HepG2 (cell line): ENCODE measurements at regions not wholly inside any gene's neighbourhood (a gene's known extent, or its start where the extent isn't known, plus 50 kb on each side); places are given as distances from the start of the nearest gene placed in this dataset.

ENCODE experiments used
- AFF4 ChIP-seq: sonication (generic); formaldehyde crosslinking; IDR thresholded peaks from 2 replicates; pipeline ENCODE4 v1.4.0; 2020; ENCODE audit warnings: missing genetic modification reagents
- ARHGAP35 ChIP-seq: sonication (generic); formaldehyde crosslinking; IDR thresholded peaks from 2 replicates; pipeline ENCODE4 v1.9.0; 2022; ENCODE audit warnings: mild to moderate bottlenecking, inconsistent platforms, moderate library complexity, missing genetic modification reagents, borderline replicate concordance
- ATF2 ChIP-seq: sonication (generic); formaldehyde crosslinking; IDR thresholded peaks from 2 replicates; pipeline ENCODE4 v1.4.0; 2020; ENCODE audit warnings: missing genetic modification reagents
- CEBPB ChIP-seq: IDR thresholded peaks from 2 replicates; pipeline ENCODE4 v1.6.1; 2011; ENCODE audit warnings: low read depth, low read length, improper control_type of control experiment, borderline replicate concordance
- CTCF ChIP-seq: sonication (generic); formaldehyde crosslinking; IDR thresholded peaks from 2 replicates; pipeline ENCODE4 v1.5.0; 2020; ENCODE audit warnings: mild to moderate bottlenecking, missing genetic modification reagents, moderate library complexity
- FOXM1 ChIP-seq: sonication (generic); formaldehyde crosslinking; IDR thresholded peaks from 2 replicates; pipeline ENCODE4 v1.5.0; 2020; ENCODE audit warnings: missing genetic modification reagents
- MLLT10 ChIP-seq: sonication (generic); formaldehyde crosslinking; IDR thresholded peaks from 2 replicates; pipeline ENCODE4 v1.4.0; 2020; ENCODE audit warnings: missing genetic modification reagents
- SUZ12 ChIP-seq: fragments of 150-350 bp; IDR thresholded peaks from 2 replicates; pipeline ENCODE4 v1.6.1; 2014; ENCODE audit warnings: low read depth, low read length
- ZBTB33 ChIP-seq: sonication (generic); formaldehyde crosslinking; IDR thresholded peaks from 2 replicates; pipeline ENCODE4 v1.4.0; 2020; ENCODE audit warnings: missing genetic modification reagents

- TF ChIP-seq ZBTB33 (CRISPR knock-in tag): no peak
- TF ChIP-seq CTCF: no peak
- TF ChIP-seq ARHGAP35 (CRISPR knock-in tag): no peak
- TF ChIP-seq AFF4: no peak
- no peak for TF ChIP-seq ATF2 (CRISPR knock-in tag)
- TF ChIP-seq MLLT10 (CRISPR knock-in tag): no peak
- no peak for TF ChIP-seq SUZ12
- TF ChIP-seq FOXM1: no peak
- TF ChIP-seq CEBPB: no peak
Observed at GRCh38 chr7:21149809-21150208, 278.1 kb upstream of the SP4 start.
